ENCODE measurements at regions not wholly inside any gene's neighbourhood (a gene's known extent, or its start where the extent isn't known, plus 50 kb on each side); places are given as distances from the start of the nearest gene placed in this dataset.

DNA sequence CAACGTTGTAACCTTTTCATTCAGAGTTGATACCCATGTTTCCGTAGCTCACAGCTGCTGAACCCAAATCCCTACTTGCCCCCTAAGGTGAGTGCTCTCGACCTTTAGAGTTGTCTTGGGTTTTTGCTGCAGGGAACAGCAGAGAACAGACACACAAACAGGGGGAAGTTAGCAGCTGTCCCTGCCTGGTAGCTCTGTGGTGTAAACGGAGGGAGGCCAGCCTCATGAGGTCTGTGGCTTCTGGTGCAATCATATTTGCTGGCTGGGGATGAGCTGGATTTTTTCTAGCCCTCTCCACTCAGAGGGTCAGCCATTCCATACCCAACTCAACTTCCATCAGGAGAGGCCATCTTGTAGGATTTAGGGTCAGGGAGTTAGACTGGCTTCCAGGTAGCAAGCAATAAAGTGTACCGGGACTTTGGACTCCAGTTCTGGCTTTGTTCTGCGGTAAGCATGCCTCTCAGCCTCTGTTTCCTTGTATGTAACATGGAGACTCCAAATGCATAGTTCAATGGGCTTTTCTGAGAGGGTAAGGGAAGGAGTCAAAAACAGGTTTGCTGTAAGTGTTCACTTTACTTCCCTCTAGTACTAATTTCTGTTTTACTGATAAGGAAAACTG is 218.9 kb downstream of the MID1IP1 start:
- TF ChIP-seq POLR2A (IDR thresholded peaks at IDR 0.05), result no peak
- TF ChIP-seq, protein P1, sequence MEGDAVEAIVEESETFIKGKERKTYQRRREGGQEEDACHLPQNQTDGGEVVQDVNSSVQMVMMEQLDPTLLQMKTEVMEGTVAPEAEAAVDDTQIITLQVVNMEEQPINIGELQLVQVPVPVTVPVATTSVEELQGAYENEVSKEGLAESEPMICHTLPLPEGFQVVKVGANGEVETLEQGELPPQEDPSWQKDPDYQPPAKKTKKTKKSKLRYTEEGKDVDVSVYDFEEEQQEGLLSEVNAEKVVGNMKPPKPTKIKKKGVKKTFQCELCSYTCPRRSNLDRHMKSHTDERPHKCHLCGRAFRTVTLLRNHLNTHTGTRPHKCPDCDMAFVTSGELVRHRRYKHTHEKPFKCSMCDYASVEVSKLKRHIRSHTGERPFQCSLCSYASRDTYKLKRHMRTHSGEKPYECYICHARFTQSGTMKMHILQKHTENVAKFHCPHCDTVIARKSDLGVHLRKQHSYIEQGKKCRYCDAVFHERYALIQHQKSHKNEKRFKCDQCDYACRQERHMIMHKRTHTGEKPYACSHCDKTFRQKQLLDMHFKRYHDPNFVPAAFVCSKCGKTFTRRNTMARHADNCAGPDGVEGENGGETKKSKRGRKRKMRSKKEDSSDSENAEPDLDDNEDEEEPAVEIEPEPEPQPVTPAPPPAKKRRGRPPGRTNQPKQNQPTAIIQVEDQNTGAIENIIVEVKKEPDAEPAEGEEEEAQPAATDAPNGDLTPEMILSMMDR (IDR thresholded peaks at IDR 0.05), result no peak
